Transverse colon (tissue), 4 donors: ENCODE measurements at regions not wholly inside any gene's neighbourhood (a gene's known extent, or its start where the extent isn't known, plus 50 kb on each side); places are given as distances from the start of the nearest gene placed in this dataset.

ENCODE experiments used
- DNase-seq: peaks from one replicate; pipeline ENCODE4 v3.0.0-alpha.2; 2019
- H3K27ac ChIP-seq, 4 donors: fragments of 200-600 bp; sonication (generic); 2 replicates each; pipeline ENCODE4 v1.5.1; 2016 to 2018; ENCODE audit warnings: inconsistent platforms in 4 of 4
- H3K27me3 ChIP-seq: fragments of 200-600 bp; sonication (generic); 2 replicates; pipeline ENCODE4 v1.5.1; 2017; ENCODE audit warnings: inconsistent platforms
- H3K36me3 ChIP-seq, 4 donors: fragments of 200-600 bp; sonication (generic); 2 replicates each; pipeline ENCODE4 v1.5.1; 2017 to 2019; ENCODE audit warnings: inconsistent platforms in 4 of 4
- H3K4me1 ChIP-seq, 4 donors: fragments of 200-600 bp; sonication (generic); 2 replicates each; pipeline ENCODE4 v1.5.1; 2017 to 2020; ENCODE audit warnings: inconsistent platforms in 4 of 4
- H3K4me3 ChIP-seq, 4 donors: fragments of 200-600 bp; sonication (generic); 1 replicate in 1 of 4; 2 replicates in 3 of 4; pipeline versions ENCODE4 v1.5.1 to v1.6.1; 2017 to 2019; ENCODE audit warnings: inconsistent platforms in 4 of 4
- H3K9me3 ChIP-seq, 2 donors: fragments of 200-600 bp; sonication (generic); 2 replicates each; pipeline ENCODE4 v1.5.1; 2017 to 2019; ENCODE audit warnings: inconsistent platforms in 2 of 2
- CTCF ChIP-seq, 5 experiments: fragments of 200-600 bp in 3 of 5; fragments of 450-650 bp in 2 of 5; sonication (generic) in 3 of 5; IDR thresholded peaks; 1 replicate in 2 of 5; 2 replicates in 3 of 5; pipeline ENCODE4 v1.5.1; 2016 to 2017; ENCODE audit warnings: antibody characterized with exemption in 5 of 5, inconsistent platforms in 3 of 5, mild to moderate bottlenecking in 2 of 5, moderate library complexity in 1 of 5
- EP300 ChIP-seq: sonication (generic); formaldehyde crosslinking; IDR thresholded peaks from one replicate; pipeline ENCODE4 v1.6.1; 2017; ENCODE audit warnings: antibody characterized with exemption, low read depth
- POLR2A ChIP-seq: fragments of 450-650 bp; IDR thresholded peaks from one replicate; pipeline ENCODE4 v1.6.1; 2016; ENCODE audit warnings: antibody characterized with exemption, mild to moderate bottlenecking, moderate library complexity
- POLR2AphosphoS5 ChIP-seq, 3 donors: sonication (generic); formaldehyde crosslinking; IDR thresholded peaks; one replicate each; pipeline ENCODE4 v1.6.1; 2016; ENCODE audit warnings: antibody characterized with exemption in 3 of 3
- WGBS, 2 donors: methylation state at CpG; one replicate each; pipeline ENCODE4 v1.1.5; 2018; ENCODE audit warnings: low coverage in 1 of 2; 5-methylcytosine and 5-hydroxymethylcytosine counted together
- in situ Hi-C, 4 donors: fragments of 200-750 bp; cut with MboI; loops; one replicate each; pipeline versions ENCODE4 v1.15.0 to v1.15.1; 2017; ENCODE audit warnings: low sequenced_read_pairs in 3 of 4, low pct_ligation_motif_present in 1 of 4, low pct_unique_long_range_greater_than_20kb in 1 of 4
- intact Hi-C: fragments of 100-400 bp; cut with DNase I; formaldehyde crosslinking; loops from one replicate; pipeline ENCODE4 v1.15.1; 2023; ENCODE audit warnings: low total_unique reads

GRCh38 chr6:22112461-22112860 lies 184.4 kb downstream of the PRL start:
- intact Hi-C loops (no loop called here), in situ Hi-C loops (no loop called here)
- DNase-seq: no peak
- no peaks in the 10 kb centered on the region for H3K9me3 ChIP-seq
- H3K27ac ChIP-seq: no peak overlapping the region
- no peak for TF ChIP-seq POLR2A
- TF ChIP-seq POLR2AphosphoS5 (IDR thresholded peaks at IDR 0.05): no peak
- no peak for TF ChIP-seq CTCF (IDR thresholded peaks at IDR 0.05)
- TF ChIP-seq EP300: no peak
- H3K4me3 ChIP-seq: no peak overlapping the region
- H3K4me1 ChIP-seq: no peaks in the 10 kb centered on the region
- 44 to 55% methylated on average over 2 of the region's 2 CpGs for WGBS, 2 donors
- no peaks in the 10 kb centered on the region for H3K27me3 ChIP-seq
- H3K36me3 ChIP-seq: no peaks in the 10 kb centered on the region

GRCh38 chr6:22113026-22113766 lies 183.6 kb downstream of the PRL start:
- Histone ChIP-seq H3K4me1 (no peaks in the 10 kb centered on the region), H3K36me3 (no peaks in the 10 kb centered on the region), H3K27me3 (no peaks in the 10 kb centered on the region), H3K27ac (no peak overlapping the region), H3K9me3 (no peaks in the 10 kb centered on the region), H3K4me3 (no peak overlapping the region)
- intact Hi-C loops (no loop called here), in situ Hi-C loops (no loop called here)
- WGBS, 2 donors: 59 to 81% methylated on average over 3 to 4 of the region's 4 CpGs
- no peak for DNase-seq
- TF ChIP-seq POLR2A (no peak), POLR2AphosphoS5 (IDR thresholded peaks at IDR 0.05) (peak in 1 of 3 donors; percentile 24)

GRCh38 chr6:22115559-22115958 lies 181.3 kb downstream of the PRL start:
- no peaks in the 10 kb centered on the region for H3K4me1 ChIP-seq
- in situ Hi-C loops: no loop called here
- TF ChIP-seq POLR2A (no peak), POLR2AphosphoS5 (IDR thresholded peaks at IDR 0.05) (no peak), EP300 (no peak), CTCF (IDR thresholded peaks at IDR 0.05) (no peak)
- H3K36me3 ChIP-seq: no peaks in the 10 kb centered on the region
- no peak overlapping the region for H3K4me3 ChIP-seq
- DNase-seq: no peak
- intact Hi-C loops: no loop called here
- H3K27me3 ChIP-seq: no peaks in the 10 kb centered on the region
- no peak overlapping the region for H3K27ac ChIP-seq
- WGBS, 2 donors: 78 to 85% methylated on average over 4 to 5 of the region's 5 CpGs
- H3K9me3 ChIP-seq: no peaks in the 10 kb centered on the region

GRCh38 chr6:22117631-22118030 lies 179.2 kb downstream of the PRL start:
- no peaks in the 10 kb centered on the region for H3K36me3 ChIP-seq
- WGBS, 2 donors: 76 to 90% methylated on average over 2 of the region's 2 CpGs
- H3K9me3 ChIP-seq: no peaks in the 10 kb centered on the region
- H3K4me1 ChIP-seq: no peaks in the 10 kb centered on the region
- no peak overlapping the region for H3K27ac ChIP-seq
- in situ Hi-C loops: no loop called here
- TF ChIP-seq POLR2A: no peak
- TF ChIP-seq CTCF (IDR thresholded peaks at IDR 0.05): no peak
- TF ChIP-seq POLR2AphosphoS5 (IDR thresholded peaks at IDR 0.05): no peak
- TF ChIP-seq EP300: no peak
- DNase-seq: no peak
- H3K4me3 ChIP-seq: no peak overlapping the region
- no peaks in the 10 kb centered on the region for H3K27me3 ChIP-seq
- intact Hi-C loops: no loop called here

- intact Hi-C loops: no loop called here
- no peak overlapping the region for H3K27ac ChIP-seq
- TF ChIP-seq CTCF (IDR thresholded peaks at IDR 0.05): no peak
- no peak for TF ChIP-seq POLR2AphosphoS5 (IDR thresholded peaks at IDR 0.05)
- no peak for TF ChIP-seq POLR2A
- TF ChIP-seq EP300: no peak
- H3K4me3 ChIP-seq: no peak overlapping the region
- no peak for DNase-seq
- 82 to 85% methylated on average over 1 of the region's 1 CpG for WGBS, 2 donors
- no peaks in the 10 kb centered on the region for H3K9me3 ChIP-seq
- no peaks in the 10 kb centered on the region for H3K36me3 ChIP-seq
- in situ Hi-C loops: no loop called here
- no peaks in the 10 kb centered on the region for H3K4me1 ChIP-seq
- H3K27me3 ChIP-seq: no peaks in the 10 kb centered on the region
Observed at GRCh38 chr6:22119500-22119899, 177.3 kb downstream of the PRL start.
